HL-60 (cell line): ENCODE measurements at regions not wholly inside any gene's neighbourhood (a gene's known extent, or its start where the extent isn't known, plus 50 kb on each side); places are given as distances from the start of the nearest gene placed in this dataset.

Source experiments
- DNase-seq, 2 experiments: peaks; one replicate each; pipeline ENCODE4 v3.0.0-alpha.2; 2010 to 2020; ENCODE audit warnings: low read depth in 1 of 2, low spot score in 1 of 2
- H3K27ac ChIP-seq: fragments of 250-450 bp; sonication (Bioruptor Pico); replicated peaks from 2 replicates; pipeline ENCODE4 v1.5.1; 2020; ENCODE audit warnings: mild to moderate bottlenecking, moderate library complexity
- H3K27me3 ChIP-seq: fragments of 250-450 bp; sonication (Bioruptor Pico); 2 replicates; pipeline ENCODE4 v1.5.1; 2021; ENCODE audit warnings: mild to moderate bottlenecking, moderate library complexity; ENCODE audit not compliant: insufficient read depth, poor library complexity, severe bottlenecking
- H3K4me3 ChIP-seq: replicated peaks from 2 replicates; pipeline ENCODE4 v1.5.1; 2011; ENCODE audit warnings: mild to moderate bottlenecking, control low read depth, low read length; ENCODE audit not compliant: insufficient read depth
- GABPA ChIP-seq: IDR thresholded peaks from 2 replicates; pipeline ENCODE4 v1.6.1; 2012; ENCODE audit warnings: low read depth
- POLR2AphosphoS5 ChIP-seq: IDR thresholded peaks from 2 replicates; pipeline ENCODE4 v1.6.1; 2012; ENCODE audit warnings: low read depth
- SPI1 ChIP-seq: IDR thresholded peaks from 2 replicates; pipeline ENCODE4 v1.6.1; 2012; ENCODE audit warnings: low read depth, mild to moderate bottlenecking, borderline replicate concordance
- TF ChIP-seq, protein P1 (sequence below): IDR thresholded peaks from one replicate; pipeline ENCODE4 v1.5.1; 2011; ENCODE audit warnings: low read length, control low read depth, inconsistent platforms; ENCODE audit not compliant: insufficient read depth
- TF ChIP-seq, protein P2 (sequence below): IDR thresholded peaks from 2 replicates; pipeline ENCODE4 v1.6.1; 2012; ENCODE audit warnings: low read depth; ENCODE audit not compliant: insufficient replicate concordance

DNA sequence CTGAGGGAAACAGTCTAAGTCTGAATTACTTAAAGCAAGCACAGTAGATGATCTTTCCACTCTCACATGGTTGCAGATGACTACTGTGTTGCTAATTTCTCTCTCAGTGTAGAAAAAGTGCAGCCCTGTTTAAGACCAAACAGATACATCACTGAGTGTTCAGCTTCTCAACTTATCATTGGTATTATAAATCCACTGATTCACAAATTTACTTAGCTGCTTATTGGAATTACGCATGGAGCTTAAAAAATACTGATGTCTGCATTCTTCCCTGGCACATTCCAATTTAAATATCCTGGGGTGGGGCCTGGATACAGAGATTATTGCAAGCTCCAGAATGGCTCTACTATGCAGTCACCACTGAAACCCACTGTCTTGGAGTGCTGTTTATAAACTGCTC lies 411.2 kb downstream of the RND3 start:
- H3K27me3 ChIP-seq, result no peaks in the 10 kb centered on the region
- TF ChIP-seq, protein P1, sequence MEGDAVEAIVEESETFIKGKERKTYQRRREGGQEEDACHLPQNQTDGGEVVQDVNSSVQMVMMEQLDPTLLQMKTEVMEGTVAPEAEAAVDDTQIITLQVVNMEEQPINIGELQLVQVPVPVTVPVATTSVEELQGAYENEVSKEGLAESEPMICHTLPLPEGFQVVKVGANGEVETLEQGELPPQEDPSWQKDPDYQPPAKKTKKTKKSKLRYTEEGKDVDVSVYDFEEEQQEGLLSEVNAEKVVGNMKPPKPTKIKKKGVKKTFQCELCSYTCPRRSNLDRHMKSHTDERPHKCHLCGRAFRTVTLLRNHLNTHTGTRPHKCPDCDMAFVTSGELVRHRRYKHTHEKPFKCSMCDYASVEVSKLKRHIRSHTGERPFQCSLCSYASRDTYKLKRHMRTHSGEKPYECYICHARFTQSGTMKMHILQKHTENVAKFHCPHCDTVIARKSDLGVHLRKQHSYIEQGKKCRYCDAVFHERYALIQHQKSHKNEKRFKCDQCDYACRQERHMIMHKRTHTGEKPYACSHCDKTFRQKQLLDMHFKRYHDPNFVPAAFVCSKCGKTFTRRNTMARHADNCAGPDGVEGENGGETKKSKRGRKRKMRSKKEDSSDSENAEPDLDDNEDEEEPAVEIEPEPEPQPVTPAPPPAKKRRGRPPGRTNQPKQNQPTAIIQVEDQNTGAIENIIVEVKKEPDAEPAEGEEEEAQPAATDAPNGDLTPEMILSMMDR, result no peak
- no peak for TF ChIP-seq GABPA
- no peak for TF ChIP-seq POLR2AphosphoS5
- no peak for TF ChIP-seq SPI1
- TF ChIP-seq, protein P2, sequence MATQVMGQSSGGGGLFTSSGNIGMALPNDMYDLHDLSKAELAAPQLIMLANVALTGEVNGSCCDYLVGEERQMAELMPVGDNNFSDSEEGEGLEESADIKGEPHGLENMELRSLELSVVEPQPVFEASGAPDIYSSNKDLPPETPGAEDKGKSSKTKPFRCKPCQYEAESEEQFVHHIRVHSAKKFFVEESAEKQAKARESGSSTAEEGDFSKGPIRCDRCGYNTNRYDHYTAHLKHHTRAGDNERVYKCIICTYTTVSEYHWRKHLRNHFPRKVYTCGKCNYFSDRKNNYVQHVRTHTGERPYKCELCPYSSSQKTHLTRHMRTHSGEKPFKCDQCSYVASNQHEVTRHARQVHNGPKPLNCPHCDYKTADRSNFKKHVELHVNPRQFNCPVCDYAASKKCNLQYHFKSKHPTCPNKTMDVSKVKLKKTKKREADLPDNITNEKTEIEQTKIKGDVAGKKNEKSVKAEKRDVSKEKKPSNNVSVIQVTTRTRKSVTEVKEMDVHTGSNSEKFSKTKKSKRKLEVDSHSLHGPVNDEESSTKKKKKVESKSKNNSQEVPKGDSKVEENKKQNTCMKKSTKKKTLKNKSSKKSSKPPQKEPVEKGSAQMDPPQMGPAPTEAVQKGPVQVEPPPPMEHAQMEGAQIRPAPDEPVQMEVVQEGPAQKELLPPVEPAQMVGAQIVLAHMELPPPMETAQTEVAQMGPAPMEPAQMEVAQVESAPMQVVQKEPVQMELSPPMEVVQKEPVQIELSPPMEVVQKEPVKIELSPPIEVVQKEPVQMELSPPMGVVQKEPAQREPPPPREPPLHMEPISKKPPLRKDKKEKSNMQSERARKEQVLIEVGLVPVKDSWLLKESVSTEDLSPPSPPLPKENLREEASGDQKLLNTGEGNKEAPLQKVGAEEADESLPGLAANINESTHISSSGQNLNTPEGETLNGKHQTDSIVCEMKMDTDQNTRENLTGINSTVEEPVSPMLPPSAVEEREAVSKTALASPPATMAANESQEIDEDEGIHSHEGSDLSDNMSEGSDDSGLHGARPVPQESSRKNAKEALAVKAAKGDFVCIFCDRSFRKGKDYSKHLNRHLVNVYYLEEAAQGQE, result no peak
- no peak for DNase-seq
- H3K27ac ChIP-seq, result no peak overlapping the region
- no peak overlapping the region for H3K4me3 ChIP-seq

DNA sequence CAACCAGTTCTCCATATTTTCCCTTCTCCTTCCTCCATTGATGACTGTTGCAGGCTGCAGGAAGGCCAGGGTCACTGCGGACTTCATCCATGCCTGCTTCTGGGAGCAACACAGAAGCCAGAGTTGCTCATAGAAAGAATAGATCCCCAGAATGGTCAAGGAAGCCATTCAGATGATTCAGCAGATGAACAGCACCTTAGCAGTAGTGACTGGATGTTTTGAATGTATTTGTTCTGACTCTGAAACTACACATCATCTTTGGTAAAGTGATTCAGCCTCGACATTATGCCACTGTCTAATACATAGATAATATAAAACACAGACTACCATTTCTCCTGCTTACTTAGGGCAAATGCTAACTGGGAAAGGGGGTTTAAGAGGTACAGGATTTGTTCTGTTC lies 411.6 kb downstream of the RND3 start:
- TF ChIP-seq, protein P2, result no peak
- TF ChIP-seq POLR2AphosphoS5, result no peak
- TF ChIP-seq GABPA, result no peak
- TF ChIP-seq, protein P1, result no peak
- no peak for TF ChIP-seq SPI1
- H3K4me3 ChIP-seq, result no peak overlapping the region
- DNase-seq, result no peak
- no peak overlapping the region for H3K27ac ChIP-seq
- no peaks in the 10 kb centered on the region for H3K27me3 ChIP-seq

DNA sequence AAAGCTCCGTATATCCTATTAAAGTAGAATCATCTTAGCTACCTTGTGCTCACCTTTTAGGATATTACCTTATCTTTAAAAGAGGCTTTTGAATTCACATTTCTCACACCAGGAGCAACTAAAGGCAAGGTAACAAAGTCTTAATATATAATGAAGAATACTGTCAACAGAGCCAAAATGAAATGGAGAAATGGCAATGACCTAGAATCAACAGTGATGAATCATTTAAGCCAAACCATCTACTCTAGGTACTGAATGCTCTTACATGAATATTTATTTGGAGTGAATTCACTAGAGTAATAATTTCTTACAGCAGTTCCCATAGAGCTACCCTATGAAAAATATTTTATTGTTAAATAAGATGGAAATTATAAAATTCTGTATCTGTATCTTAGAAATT lies 421.0 kb downstream of the RND3 start:
- no peak for DNase-seq
- TF ChIP-seq GABPA, result no peak
- TF ChIP-seq, protein P2, result no peak
- TF ChIP-seq SPI1, result no peak
- TF ChIP-seq, protein P1, result no peak
- TF ChIP-seq POLR2AphosphoS5, result no peak
- Histone ChIP-seq H3K27me3 (no peaks in the 10 kb centered on the region), H3K27ac (no peak overlapping the region), H3K4me3 (no peak overlapping the region)
